OCI-LY1 (cell line): ENCODE measurements at regions not wholly inside any gene's neighbourhood (a gene's known extent, or its start where the extent isn't known, plus 50 kb on each side); places are given as distances from the start of the nearest gene placed in this dataset.

Experiments used
- H2AFZ ChIP-seq: fragments of 200-600 bp; sonication (generic), shearing (Covaris generic); 2 replicates; pipeline ENCODE4 v1.6.0; 2014; ENCODE audit warnings: antibody characterized with exemption, mild to moderate bottlenecking, low read length
- H3F3A ChIP-seq: fragments of 200-600 bp; sonication (generic), shearing (Covaris generic); 2 replicates; pipeline ENCODE4 v1.6.0; 2014; ENCODE audit warnings: mild to moderate bottlenecking, antibody characterized with exemption, low read length, moderate library complexity; ENCODE audit not compliant: insufficient read depth
- H3K27ac ChIP-seq: fragments of 200-600 bp; sonication (generic); 2 replicates; pipeline ENCODE4 v1.5.1; 2014; ENCODE audit warnings: low read length, mixed run types, mild to moderate bottlenecking, low read depth; ENCODE audit not compliant: poor library complexity, severe bottlenecking
- H3K27me3 ChIP-seq: fragments of 200-600 bp; sonication (generic); 2 replicates; pipeline ENCODE4 v1.6.0; 2014; ENCODE audit warnings: antibody characterized with exemption, mild to moderate bottlenecking, low read length, moderate library complexity; ENCODE audit not compliant: insufficient read depth
- H3K36me3 ChIP-seq: fragments of 200-600 bp; sonication (generic); 2 replicates; pipeline ENCODE4 v1.6.1; 2014; ENCODE audit warnings: mild to moderate bottlenecking, antibody characterized with exemption, low read length, moderate library complexity, mixed read lengths; ENCODE audit not compliant: insufficient read depth
- H3K4me1 ChIP-seq: fragments of 200-600 bp; sonication (generic); 2 replicates; pipeline ENCODE4 v1.5.1; 2014; ENCODE audit warnings: mild to moderate bottlenecking, low read length, moderate library complexity; ENCODE audit not compliant: insufficient read depth, severe bottlenecking
- H3K4me2 ChIP-seq: fragments of 200-600 bp; sonication (generic), shearing (Covaris generic); 2 replicates; pipeline ENCODE4 v1.6.1; 2014; ENCODE audit warnings: low read length
- H3K4me3 ChIP-seq: fragments of 200-600 bp; sonication (generic); 2 replicates; pipeline ENCODE4 v1.5.1; 2014; ENCODE audit warnings: low read length, low read depth, mild to moderate bottlenecking, mixed read lengths; ENCODE audit not compliant: poor library complexity, severe bottlenecking
- H3K79me2 ChIP-seq: fragments of 200-600 bp; shearing (Covaris generic); 2 replicates; pipeline ENCODE4 v1.6.1; 2016; ENCODE audit warnings: mixed run types, low read length, mixed read lengths; ENCODE audit not compliant: insufficient read depth
- H3K9ac ChIP-seq: fragments of 200-600 bp; sonication (generic), shearing (Covaris generic); 2 replicates; pipeline ENCODE4 v1.6.1; 2014; ENCODE audit warnings: mild to moderate bottlenecking, low read length, mixed read lengths
- H3K9me2 ChIP-seq: fragments of 200-600 bp; sonication (generic), shearing (Covaris generic); 2 replicates; pipeline ENCODE4 v1.6.1; 2014; ENCODE audit warnings: low read depth, mild to moderate bottlenecking, low read length, mixed read lengths
- H3K9me3 ChIP-seq: fragments of 200-600 bp; shearing (Covaris generic); 2 replicates; pipeline ENCODE4 v1.6.1; 2014; ENCODE audit warnings: low read length, mixed read lengths
- H4K20me1 ChIP-seq: fragments of 200-600 bp; sonication (generic), shearing (Covaris generic); 2 replicates; pipeline ENCODE4 v1.6.0; 2016; ENCODE audit warnings: mild to moderate bottlenecking, low read length; ENCODE audit not compliant: insufficient read depth
- CTCF ChIP-seq: fragments of 200-600 bp; sonication (generic), shearing (Covaris generic); IDR thresholded peaks from 2 replicates; pipeline ENCODE4 v1.5.1; 2017; ENCODE audit warnings: mild to moderate bottlenecking, antibody characterized with exemption, low read length, moderate library complexity, mixed read lengths
- EZH2 ChIP-seq: fragments of 200-600 bp; sonication (generic), shearing (Covaris generic); IDR thresholded peaks from 2 replicates; pipeline ENCODE4 v1.8.0; 2017; ENCODE audit warnings: borderline replicate concordance, mixed run types, mild to moderate bottlenecking, antibody characterized with exemption, low read length, moderate library complexity, mixed read lengths

- H4K20me1 ChIP-seq, result no peaks in the 10 kb centered on the region
- no peaks in the 10 kb centered on the region for H3K4me1 ChIP-seq
- H3F3A ChIP-seq, result no peaks in the 10 kb centered on the region
- H3K79me2 ChIP-seq, result no peaks in the 10 kb centered on the region
- H3K27ac ChIP-seq, result no peak overlapping the region
- no peak overlapping the region for H3K4me2 ChIP-seq
- no peaks in the 10 kb centered on the region for H3K9me2 ChIP-seq
- H3K4me3 ChIP-seq, result no peak overlapping the region
- no peaks in the 10 kb centered on the region for H3K36me3 ChIP-seq
- H3K9me3 ChIP-seq, result no peaks in the 10 kb centered on the region
- no peak overlapping the region for H3K9ac ChIP-seq
- H2AFZ ChIP-seq, result no peak overlapping the region
- H3K27me3 ChIP-seq, result no peaks in the 10 kb centered on the region
- TF ChIP-seq CTCF (no peak), EZH2 (no peak)
These were observed 193.6 kb upstream of the RNF32 start for GRCh38 chr7:156446990-156447389.

- H3K4me1 ChIP-seq, result no peaks in the 10 kb centered on the region
- H2AFZ ChIP-seq, result no peak overlapping the region
- H3K27me3 ChIP-seq, result no peaks in the 10 kb centered on the region
- no peaks in the 10 kb centered on the region for H3K79me2 ChIP-seq
- H3K4me2 ChIP-seq, result no peak overlapping the region
- H3K27ac ChIP-seq, result no peak overlapping the region
- H4K20me1 ChIP-seq, result no peaks in the 10 kb centered on the region
- H3F3A ChIP-seq, result no peaks in the 10 kb centered on the region
- H3K4me3 ChIP-seq, result no peak overlapping the region
- no peaks in the 10 kb centered on the region for H3K9me3 ChIP-seq
- no peak overlapping the region for H3K9ac ChIP-seq
- no peaks in the 10 kb centered on the region for H3K36me3 ChIP-seq
- TF ChIP-seq EZH2, result no peak
- no peak for TF ChIP-seq CTCF
- H3K9me2 ChIP-seq, result no peaks in the 10 kb centered on the region
These were observed 194.4 kb upstream of the RNF32 start for GRCh38 chr7:156445997-156446761.

DNA sequence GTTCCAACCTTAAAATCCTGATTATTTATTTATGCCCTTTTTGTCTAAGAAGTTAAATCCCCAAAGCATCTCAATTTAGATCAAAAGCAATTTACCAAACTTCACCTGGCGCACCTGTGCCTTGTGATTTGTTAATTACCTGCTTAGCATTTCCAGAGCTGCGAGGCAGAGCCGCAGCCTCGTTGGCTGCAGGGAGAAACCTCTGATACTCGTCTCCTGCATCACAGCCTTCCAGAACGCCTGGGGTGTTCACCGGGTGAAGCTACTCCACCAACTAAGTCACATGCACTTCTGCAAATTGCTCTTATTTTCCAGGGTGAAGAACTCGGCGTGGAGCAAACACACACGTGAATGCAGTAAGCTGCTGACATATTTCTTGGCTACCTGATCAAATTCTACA is 198.1 kb upstream of the RNF32 start:
- Histone ChIP-seq H2AFZ (no peak overlapping the region), H3K4me3 (no peak overlapping the region), H3K79me2 (no peaks in the 10 kb centered on the region), H3F3A (no peaks in the 10 kb centered on the region), H3K4me1 (no peaks in the 10 kb centered on the region), H3K9me2 (no peaks in the 10 kb centered on the region), H3K9ac (no peak overlapping the region), H3K4me2 (no peak overlapping the region), H4K20me1 (no peaks in the 10 kb centered on the region), H3K36me3 (no peaks in the 10 kb centered on the region), H3K27me3 (no peaks in the 10 kb centered on the region), H3K9me3 (no peaks in the 10 kb centered on the region), H3K27ac (no peak overlapping the region)
- no peak for TF ChIP-seq EZH2
- no peak for TF ChIP-seq CTCF
